ENCODE measurements at regions not wholly inside any gene's neighbourhood (a gene's known extent, or its start where the extent isn't known, plus 50 kb on each side); places are given as distances from the start of the nearest gene placed in this dataset.
"Not testable (repeated sequence)": the region's sequence is repeated elsewhere in the genome, so short reads cannot be mapped to it uniquely, and the experiment has no call there.

DNA sequence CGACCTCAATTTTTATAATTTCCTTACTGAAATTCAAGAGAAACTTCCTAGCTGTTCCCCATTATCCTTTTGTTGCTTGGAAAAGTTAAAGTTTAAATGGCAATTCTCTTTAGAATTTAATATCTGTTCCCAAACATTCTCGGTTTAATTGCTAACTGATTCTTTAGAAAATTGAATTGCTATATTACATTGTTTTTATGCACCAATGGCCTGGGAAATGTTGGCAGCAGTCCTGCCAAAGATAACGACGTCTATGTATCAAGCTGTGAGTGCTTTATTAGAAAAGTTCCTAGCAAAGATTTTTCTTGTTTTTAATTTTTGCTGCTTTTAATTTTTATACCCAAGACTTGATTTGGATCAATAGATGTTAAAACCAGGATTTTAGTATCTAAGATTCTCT, 167.8 kb upstream of the HDAC4 start:
- DNase-seq (ENCODE audit: low read depth): no peak

DNA sequence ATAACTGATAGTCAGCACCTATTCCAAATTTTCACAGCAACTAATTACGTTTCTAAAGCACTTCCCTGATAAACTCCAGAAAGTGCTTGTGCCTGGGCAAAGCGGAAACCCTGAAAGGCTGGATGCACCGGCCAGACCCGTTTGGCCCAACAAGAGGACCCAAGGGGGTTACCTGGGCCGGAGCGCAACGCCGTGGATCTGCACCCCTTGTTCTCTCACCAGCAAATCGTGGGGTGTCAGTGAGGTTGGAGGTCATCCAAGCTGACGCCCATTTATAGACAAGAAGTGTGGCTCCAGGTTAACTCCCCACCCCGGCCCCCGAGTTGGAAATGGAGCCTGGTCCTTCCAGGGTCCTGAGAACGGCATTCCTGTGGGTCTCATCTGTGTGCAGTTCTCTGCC, 167.0 kb upstream of the HDAC4 start:
- no peak for DNase-seq (ENCODE audit: low read depth)

DNA sequence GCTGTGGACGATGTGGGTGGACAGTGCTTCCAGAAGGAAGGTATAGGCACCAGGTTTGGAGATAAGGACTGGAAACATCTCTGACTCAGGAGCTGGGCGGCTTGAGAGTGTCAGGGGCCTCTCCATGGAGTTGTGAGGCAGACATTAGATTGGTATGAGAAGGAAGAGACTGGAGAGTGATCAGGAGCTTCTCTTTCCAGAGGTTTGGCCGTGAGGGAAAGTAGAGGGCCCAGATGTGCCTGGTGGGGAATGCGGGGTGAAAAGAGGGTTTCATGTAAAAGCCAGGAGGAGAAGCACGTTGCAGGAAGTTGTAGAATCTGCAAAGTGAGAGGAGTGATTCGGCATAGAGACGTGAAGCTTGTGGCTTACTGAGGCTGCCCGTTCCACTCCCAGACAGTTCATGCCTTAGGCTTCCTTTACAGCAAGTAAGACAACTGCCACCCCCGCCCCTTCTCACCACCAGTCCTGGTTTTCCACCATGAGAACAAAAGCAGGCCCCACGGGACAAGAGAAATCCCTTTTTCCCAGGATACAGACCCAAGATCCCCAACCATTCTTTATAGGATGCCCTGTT, 166.3 kb upstream of the HDAC4 start:
- DNase-seq (ENCODE audit: low read depth): no peak

DNA sequence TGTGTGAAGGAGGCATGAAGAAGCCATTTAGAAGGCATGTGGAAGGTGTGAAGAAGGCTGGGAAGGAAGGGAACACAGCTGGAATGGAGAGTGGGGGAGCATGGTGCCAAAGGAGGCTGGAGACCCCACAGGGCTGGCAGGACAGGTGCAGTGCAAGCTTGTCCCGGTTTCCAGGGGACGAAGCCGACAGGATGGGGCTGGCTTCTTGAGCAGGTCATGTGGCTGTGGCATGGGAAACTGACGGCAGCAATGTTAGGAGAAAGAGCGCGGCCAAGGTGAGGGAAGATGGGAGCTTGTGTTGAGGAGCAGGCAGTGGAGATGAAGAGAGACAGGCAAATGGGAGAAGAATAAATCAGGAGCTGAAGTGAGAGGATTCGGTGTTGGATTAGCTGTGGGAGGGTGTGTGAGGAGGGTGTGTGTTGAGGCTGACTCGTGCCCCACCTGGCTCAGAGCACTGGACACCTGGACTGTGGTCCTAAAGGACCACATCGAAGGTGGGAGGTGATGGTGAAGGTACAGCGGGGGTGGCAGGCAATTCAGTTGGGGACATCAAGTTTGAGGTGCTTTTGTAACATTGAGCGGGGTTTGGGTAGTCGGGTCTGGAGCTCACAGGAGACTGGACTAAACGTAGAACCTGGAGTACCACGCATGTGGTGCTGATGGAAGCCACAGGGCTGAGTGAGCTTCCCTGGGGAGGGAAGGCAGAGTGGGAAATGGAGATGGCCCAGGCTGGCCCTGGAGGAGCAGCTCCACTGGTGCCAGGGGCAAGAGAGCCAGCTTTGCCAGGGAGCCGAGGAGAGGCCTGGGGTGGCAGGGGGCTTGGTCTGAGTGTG, 165.6 kb upstream of the HDAC4 start:
- DNase-seq (ENCODE audit: low read depth): no peak

DNA sequence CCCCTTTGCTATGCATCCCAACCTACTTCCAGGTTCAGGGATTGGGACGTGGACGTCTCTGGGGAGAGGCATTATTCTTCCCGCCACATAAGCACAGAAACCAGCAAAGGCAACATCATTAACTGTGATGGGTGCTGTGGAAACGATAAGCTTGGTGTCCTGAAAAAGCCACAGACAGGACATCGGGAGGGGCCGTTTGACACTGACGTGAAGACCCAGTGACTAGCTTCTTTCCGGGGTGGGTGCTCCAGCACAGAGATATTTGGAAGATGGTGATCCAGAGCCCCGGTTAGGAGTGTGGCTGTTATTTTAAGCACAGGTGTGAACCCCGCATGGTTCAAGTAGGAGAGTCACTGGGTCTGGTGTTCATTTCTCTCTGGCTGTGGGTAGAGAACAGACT, 163.8 kb upstream of the HDAC4 start:
- no peak for DNase-seq (ENCODE audit: low read depth)

DNA sequence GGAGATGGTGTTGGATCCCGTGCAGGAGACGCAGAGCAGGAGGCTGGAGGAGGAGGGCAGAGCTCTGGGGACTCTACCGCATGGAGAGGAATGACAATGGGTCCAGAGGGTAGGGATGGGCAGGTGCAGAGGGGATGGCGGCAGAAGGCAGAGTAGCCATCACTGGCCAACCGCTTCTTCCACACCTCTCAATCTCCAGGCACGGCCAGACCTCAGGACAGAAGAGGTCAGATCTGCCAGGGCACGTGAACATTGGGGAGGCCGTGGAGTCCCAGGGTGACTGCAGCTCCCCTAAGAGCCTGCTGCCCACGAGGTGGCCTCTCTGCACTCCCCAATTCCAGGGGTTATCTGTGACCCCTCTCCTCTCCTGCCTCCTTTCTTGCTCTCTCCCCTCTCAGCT, 162.7 kb upstream of the HDAC4 start:
- no peak for DNase-seq (ENCODE audit: low read depth)

DNA sequence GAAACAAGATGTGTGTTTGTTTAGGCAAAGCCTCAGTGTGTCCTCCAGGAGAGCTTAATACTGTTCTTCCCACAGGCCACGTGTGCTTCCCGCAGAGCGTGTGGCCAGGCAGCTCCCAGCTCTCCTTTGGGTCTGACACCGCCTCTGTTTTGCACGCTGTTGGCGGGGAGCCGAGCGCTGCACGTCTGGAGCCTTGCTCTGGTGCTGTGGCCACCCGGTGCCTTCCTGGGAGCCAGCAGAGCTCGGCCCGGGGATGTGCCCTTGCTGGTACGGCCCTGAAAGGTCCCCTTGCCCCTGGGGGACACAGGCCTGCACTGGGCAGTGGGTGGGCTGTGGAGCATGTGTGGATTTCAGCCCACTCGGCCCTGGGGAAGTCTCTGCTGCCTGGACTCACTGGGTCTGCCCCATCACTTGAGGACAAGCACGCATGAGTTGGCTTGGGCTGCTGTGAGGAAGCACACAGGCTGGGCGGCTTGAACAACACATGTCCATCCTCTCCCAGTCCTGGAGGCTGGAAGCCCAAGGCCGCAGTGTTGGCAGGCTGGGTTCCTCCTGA, 160.7 kb upstream of the HDAC4 start:
- DNase-seq (ENCODE audit: low read depth): no peak

DNA sequence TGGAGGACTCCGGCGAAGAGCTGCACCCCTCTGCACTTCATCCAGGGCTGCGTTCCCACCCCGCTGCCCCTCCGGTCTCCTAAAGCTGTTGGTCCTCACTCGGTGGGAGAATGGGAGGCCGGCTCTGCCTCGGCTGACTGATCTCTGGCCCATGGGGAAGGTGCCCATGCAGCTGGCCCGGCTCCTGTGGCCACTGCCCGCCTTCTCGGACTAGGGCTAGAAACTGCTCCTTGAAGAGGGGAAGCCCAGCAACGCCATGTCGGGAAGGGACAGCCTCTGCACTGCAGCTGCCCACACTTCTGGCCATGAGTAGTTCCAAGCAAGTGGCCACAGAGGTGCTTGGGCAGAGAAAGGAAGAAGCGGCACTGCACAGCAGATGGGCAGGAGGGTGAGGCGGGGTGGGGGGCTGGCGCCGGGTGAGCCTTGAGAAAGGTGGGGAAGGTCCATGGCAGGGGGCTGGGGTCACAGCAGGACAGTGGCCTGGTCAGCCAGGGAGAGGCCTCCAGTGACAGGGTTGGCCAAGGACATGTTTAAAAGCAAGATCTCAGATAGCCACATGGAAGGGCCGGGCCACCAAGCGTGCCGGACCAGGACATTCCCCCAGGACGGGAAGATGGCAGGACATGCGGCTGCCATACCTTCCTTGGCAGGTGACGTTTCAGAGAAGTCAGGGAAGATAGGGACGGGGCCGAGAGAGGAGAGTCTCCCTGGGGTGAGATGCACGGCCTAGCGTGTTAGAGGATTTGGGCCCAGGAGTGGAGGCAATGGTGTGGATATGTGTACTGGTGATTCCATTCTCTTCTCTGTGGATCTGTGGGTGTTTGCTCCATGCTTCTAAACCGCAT, 158.8 kb upstream of the HDAC4 start:
- DNase-seq (ENCODE audit: low read depth): no peak

DNA sequence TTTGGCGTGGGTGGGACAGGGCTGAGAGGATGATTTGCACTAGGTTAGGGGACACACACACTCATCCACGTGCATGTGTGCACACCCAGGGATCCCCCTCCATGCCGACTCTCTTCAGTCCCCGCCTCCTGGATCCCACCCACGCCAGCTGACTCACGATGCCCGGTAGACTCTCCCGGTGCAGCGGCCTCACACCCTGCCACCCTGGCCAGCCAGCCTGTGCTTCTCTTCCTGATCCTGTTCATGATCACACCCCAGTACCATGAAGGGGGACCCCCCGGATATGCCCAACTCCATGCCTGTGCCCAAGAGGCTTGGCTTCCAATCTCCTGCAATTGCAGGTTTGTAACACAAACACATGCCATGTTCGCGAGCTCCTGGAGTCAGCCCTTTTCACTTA, 157.8 kb upstream of the HDAC4 start:
- no peak for DNase-seq (ENCODE audit: low read depth)

DNA sequence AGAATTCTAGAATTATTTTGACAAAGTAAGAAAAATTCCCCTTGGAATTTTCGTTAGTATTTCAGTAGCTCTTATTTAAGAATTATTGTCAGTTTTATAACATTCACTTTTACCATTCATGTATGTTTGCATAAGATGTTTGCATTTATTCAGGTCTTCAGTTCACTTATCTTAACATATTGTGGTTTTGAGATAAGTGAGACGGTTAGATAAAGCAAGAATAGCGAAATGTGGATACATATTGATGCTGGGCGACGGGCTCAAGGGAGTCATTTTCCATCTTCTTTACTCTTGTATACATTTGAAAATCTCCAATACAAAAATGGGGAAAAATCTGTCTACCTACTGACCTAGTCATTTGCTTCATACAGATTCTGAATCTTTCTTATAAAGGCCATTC, 156.7 kb upstream of the HDAC4 start:
- no peak for DNase-seq (ENCODE audit: low read depth)

DNA sequence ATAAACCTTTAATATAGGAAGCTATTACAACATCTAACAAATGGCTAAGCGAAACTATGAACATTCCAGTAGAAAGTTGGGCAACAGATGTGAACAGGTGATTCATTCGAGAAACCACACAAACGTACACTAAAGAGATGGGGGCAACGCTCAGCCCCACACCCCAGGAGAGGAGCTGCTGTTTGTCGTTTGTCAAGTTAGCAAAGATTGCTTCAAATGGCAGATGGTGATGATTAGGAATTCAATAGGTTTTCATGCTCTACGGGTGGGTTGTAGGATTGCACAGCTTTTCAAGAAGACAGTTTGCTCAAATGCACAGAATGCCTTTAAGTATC, 154.7 kb upstream of the HDAC4 start:
- no peak for DNase-seq (ENCODE audit: low read depth)

DNA sequence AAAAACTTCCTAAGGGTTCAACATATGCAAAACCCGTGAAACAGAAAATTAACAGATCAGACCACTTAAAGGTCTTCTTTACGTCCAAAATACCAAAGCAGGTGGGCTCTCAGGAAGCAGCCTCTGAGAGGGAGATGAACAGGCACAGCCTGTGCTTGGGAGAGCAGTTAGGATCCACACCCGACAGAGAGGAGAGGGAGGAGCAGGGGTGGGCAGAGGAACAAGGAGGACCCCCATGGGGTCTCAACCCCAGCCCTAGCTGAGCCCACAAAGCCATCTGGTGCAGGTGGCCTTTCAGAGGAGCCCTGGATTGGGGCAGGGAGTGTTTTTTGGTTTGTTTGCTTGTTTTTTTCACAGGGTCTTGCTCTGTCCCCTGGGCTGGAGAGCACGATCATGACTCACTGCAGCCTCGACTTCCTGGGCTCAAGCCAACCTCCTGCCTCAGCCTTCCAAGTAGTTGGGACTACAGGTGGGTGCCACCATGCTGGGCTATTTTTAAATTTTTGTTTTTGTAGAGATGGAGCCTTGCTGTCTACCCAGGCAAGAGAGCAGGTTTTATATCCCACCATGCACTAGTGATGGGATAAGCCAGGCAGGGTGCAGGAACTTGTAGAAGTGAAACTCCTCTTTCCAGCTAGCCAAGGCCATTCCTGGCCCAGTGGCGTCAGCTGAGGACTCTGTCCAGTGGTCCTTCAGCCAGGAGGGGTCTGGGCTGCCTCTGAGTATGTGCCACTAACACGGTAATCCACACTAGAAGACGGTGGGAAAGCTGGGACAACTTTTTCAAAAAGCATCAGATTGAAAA, 154.1 kb upstream of the HDAC4 start:
- DNase-seq (ENCODE audit: low read depth): no peak

DNA sequence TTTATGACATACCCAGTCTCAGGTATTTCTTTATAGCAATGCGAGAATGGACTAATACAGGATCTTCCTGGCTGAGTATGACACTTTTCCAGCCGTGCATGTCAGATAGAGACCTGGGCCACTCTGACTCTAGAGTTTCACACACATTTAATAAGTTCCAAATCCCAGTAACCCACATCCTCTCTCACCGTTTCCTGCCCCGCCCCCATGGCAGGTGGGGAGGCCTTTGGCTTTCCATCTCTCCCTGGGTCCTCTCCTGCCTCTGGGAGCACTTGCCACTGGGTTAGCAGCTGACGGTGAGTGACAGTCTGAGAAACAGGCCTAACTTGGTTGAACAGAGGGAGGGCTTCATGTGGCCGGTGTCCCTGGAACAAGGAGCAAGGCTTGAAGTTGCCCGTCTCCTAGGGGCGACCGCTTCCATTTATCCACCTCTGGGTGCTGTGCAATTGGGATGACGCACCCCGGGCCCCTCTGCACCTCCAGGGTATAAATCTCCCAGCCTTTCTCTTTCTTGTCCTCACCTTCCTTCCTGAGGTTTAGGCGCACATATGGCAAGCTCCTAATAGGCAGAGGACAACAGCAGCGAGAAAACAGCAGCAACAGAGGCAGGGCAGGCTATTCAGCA, 152.7 kb upstream of the HDAC4 start:
- no peak for DNase-seq (ENCODE audit: low read depth)

DNA sequence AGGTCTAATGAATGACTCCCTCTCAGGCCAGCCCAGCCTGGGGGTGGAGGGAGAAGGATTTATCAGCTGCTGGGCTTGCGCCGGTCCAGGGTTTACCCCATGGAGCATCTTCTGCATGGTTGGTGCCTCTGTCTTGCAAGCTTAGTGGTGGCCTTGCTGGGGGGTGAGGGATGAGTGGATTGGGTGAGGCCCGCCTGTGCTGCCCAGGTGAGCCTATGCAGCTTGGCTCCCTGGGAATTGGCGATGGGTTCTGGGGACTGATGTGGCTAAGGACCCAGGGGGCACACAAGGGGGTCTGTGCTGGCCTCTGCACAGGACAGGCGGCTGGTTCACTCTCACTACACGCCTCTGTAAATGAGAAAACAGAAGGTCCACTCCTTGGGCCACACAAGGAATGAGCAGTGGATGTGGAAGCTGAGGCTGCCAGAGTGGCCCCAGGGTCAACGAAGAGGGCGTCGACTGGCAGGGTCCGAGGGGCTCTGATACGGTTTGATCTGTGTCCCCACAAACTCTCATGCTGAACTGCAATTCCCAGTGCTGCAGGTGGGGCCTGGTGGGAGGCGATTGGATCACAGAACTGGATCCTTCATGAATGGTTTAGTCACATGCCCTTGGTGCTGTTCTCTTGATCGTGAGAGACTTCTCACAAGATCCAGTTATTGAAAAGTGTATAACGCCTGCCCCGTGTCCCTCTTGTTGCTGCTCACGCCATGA, 151.6 kb upstream of the HDAC4 start:
- no peak for DNase-seq (ENCODE audit: low read depth)

DNA sequence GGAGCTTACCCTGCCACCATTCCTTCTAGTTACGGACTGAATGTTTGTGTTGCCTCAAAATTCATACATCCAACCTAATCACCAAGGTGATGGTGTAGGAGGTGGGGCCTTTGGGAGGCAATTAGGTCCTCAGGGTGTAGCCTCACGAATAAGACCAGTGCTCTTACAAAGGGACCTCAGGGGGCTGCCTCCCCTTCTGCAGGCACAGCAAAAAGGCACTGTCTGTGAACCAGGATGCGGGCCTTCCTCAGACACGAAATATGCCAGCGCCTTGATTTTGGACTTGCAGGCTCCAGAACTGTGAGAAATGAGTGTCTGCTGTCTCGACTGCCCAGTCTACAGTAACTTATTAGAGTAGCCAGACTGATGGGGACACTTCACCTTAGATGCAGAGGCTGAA, 150.4 kb upstream of the HDAC4 start:
- DNase-seq (ENCODE audit: low read depth): no peak

DNA sequence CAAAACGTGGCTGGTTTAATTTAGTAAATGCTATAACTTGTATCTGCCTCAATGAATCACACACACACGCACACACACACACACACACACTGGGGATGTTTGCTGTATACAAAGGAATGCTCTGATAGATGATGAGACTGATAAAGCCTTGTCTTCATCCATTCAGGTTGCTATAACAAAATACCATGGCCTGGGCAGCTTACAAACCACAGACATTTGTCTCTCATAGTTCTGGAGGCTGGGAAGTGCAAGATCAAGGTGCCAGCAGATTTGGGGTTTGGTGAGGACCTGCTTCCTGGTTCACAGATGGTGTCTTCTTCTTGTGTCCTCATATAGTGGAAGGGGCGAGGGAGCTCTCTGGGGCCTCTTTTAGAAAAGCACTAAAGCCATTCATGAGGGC, 149.5 kb upstream of the HDAC4 start:
- DNase-seq (ENCODE audit: low read depth): no peak

DNA sequence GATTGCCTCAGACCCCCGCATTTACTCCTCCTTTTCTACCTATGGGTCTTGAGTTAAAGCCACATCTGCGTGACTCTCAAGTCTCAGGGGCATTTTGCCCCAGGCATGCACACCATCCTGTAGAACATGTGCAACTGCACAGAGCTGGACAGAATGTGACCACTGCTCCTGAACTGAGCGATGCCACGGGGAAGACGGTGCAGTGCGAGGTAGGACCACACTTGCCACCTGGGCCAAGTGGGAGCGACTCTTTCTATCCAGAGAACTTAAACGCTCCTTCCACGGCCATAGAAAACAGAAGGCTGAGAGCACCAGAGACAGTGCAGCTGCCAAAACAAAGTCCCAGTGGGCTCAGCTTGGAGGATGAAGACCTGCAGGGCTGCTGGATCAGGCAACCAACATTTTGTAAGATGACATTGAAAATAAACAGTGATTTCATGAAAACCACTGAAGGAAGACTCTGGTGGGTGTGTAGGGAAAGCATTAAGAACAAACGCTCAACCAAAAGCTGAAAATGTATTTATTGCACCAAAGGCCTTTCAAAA, 149.0 kb upstream of the HDAC4 start:
- DNase-seq (ENCODE audit: low read depth): no peak

DNA sequence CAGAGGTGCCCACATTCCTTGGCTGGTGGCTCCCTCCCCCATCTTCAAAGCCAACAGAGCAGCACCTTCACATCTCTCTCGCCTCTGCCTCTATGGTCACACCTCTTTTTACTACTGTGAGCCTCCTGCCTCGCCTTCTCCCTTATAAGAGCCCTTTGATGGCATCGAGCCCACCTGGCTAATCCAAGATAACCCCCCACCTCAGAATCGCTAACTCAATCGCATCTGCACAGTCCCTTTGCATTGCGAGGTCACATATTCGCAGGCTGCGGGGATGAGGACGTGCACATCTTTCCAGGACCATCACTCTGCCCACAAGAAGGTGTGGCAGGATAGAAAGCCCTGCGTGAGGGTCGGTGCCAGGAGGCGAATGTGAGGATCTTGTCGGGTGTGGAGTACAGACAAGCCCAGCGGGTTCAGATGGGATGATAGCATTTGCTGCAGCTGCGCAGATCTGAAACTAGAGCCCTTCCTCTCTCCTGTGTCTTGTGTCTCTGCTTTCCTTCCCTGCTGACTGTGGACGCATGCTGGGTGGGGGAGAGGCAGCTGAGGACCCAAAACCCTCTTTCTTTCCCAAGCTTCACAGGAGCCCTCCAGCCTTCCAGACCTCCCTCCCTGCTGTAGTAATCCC, 148.3 kb upstream of the HDAC4 start:
- DNase-seq (ENCODE audit: low read depth): no peak

DNA sequence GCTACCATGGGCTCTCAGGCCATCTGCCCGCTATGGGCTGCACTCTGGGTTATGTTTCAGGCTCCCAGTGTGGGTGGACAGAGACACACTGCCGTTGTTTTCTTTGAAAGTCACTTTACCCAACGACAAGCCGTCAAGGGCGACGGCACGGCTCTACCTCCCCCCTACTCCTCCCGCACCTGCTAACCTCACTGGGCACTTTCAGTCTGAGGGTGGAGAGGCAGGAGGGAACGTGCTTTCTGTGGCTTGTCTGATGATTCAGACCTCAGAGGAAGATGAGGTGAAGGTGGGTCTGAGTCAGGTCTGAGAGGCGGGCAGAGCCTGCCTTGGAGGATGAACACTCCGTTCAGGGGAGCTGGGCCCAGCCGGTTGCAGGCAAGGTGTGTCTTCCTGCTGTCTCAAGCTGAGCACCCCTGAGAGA, 147.6 kb upstream of the HDAC4 start:
- peak; percentile 56 for DNase-seq (ENCODE audit: low read depth)

DNA sequence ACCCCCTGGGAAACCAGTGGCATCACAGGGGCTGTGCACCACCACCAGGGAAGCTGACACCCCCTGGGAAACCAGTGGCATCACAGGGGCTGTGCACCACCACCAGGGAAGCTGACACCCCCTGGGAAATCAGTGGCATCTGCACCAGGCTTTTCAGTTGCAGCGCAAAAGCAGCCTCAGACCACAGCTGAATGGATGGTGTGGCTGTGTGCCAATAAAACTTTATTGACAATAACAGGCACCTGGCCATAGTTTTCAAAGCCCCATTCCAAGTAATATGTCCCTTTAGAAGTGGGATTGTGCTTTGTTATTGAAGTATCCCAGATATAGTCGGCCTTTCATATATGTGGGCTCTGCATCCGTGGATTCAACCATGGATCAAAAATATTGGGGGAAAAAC, 146.3 kb upstream of the HDAC4 start:
- not testable (repeated sequence) for DNase-seq (ENCODE audit: low read depth)
